AG10803 (cell line): ENCODE measurements at regions not wholly inside any gene's neighbourhood (a gene's known extent, or its start where the extent isn't known, plus 50 kb on each side); places are given as distances from the start of the nearest gene placed in this dataset.

Source experiments
- DNase-seq: peaks from one replicate; pipeline ENCODE4 v3.0.0; 2010; ENCODE audit warnings: low read depth
- H3K4me3 ChIP-seq: 2 replicates; pipeline ENCODE4 v1.5.1; 2011; ENCODE audit warnings: mild to moderate bottlenecking, low read length, control low read depth
- TF ChIP-seq, protein P1 (sequence below): conservative IDR thresholded peaks from 2 replicates; pipeline ENCODE4 v1.5.1; 2011; ENCODE audit warnings: mild to moderate bottlenecking, low read length, control low read depth, inconsistent platforms

DNA sequence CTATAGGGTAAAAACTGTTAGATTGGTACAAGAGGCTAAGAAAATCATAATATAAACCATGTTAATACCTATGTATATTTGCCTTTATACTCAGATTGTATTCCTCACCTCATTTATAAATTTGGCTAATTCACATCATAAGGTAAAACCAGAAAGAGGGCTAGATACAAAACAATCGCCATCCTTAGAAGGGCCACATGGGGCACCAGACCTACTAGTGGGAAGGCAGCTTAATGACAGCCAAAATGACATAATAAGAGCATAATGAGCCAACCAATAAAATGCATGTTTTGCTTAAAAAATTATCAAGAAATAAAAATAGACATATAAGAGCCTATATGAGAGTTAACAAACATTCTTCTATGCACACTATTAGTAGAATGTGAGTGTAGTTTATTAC lies 107.3 kb upstream of the PRDX4 start:
- DNase-seq, result no peak
- TF ChIP-seq, protein P1, sequence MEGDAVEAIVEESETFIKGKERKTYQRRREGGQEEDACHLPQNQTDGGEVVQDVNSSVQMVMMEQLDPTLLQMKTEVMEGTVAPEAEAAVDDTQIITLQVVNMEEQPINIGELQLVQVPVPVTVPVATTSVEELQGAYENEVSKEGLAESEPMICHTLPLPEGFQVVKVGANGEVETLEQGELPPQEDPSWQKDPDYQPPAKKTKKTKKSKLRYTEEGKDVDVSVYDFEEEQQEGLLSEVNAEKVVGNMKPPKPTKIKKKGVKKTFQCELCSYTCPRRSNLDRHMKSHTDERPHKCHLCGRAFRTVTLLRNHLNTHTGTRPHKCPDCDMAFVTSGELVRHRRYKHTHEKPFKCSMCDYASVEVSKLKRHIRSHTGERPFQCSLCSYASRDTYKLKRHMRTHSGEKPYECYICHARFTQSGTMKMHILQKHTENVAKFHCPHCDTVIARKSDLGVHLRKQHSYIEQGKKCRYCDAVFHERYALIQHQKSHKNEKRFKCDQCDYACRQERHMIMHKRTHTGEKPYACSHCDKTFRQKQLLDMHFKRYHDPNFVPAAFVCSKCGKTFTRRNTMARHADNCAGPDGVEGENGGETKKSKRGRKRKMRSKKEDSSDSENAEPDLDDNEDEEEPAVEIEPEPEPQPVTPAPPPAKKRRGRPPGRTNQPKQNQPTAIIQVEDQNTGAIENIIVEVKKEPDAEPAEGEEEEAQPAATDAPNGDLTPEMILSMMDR, result no peak
- H3K4me3 ChIP-seq, result no peak overlapping the region

DNA sequence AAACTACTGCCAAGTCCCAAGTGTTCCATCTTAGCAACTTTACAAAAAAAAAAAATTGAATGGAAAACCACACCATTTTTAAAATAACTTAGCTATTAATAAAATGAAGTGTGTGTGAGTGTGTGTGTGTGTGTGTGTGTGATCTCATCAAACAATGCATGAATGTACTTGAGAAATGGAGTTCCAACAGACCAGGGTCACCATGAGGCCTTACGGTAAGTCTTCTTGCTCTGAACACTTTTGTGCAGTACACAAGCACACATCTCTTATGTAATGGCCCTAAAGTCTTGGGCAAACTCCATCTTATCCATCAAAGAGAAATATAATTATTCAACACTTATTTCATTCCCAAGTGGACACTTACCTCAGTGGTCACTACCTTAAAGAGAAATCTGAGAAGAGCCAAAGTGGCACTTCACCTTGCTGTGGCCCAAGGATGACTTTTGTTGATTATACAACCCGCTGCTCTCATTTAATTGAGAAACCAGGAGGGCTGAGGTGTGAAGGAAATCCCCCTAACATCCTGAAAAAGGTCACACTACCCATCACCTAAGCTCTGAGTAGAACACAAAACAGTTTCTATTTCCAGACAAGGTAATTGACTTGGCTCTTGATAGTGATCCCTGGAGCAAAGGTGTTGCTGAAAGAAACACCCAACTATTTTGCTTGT lies 96.5 kb upstream of the PRDX4 start:
- DNase-seq, result no peak
- TF ChIP-seq, protein P1, result no peak

DNA sequence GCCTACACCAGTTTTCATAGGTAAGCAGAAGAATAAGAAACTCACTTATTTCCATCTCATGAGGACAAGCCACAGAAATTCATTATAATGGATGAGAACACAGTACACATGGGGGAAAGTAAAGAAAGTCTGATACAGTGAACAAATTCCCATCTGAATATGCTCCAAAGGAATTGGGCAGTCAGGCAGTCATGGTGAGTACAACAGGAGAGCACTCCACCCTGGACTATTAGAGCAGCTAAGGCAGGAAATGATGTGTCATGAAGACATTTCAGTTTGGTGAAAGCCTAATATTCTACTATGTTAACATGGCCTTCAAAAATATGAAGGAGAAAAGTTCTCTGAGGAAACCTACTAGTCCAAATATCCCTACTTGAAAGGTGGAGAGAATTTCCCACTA lies 92.0 kb upstream of the PRDX4 start:
- no peak for DNase-seq
- TF ChIP-seq, protein P1, result no peak
- H3K4me3 ChIP-seq, result no peak overlapping the region

More for the DNA sequence above, 96.5 kb upstream of the PRDX4 start:
- H3K4me3 ChIP-seq, result no peak overlapping the region

DNA sequence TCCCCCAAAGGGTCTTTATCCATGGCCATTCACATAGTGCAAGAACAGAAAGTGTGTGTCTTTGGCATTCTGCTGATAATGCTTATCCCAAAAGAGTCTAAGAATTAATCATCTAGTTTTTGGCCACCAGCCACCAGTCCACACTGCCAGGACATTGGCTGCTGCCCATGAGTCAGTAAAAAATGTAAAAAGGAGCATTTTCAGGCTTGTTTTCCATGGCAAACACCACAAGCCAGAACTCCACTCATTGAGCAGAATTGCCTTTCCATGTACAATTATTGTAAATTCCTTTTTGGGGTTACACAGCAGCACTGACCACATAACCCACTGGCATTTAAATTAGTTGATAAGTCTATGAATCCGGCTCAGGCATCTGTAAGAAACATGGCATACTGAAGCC lies 89.2 kb upstream of the PRDX4 start:
- DNase-seq, result no peak
- TF ChIP-seq, protein P1, result no peak
- no peak overlapping the region for H3K4me3 ChIP-seq

DNA sequence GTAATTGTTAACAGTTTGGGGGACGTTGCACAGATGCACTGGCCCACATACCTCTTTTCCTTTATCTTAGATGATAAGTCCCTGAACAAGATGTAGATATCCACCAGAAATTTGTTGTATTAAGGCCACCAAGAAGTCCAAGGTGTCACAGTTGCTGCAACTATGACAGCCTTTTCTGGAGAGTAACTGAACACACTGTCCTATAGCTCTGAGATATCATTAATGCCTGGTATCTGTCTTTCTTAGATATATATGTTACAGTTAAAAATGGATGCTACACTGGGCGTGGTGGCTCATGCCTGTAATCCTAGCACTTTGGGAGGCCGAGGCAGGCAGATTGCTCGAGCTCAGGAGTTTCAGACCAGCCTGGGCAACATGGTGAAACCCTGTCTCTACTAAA lies 77.8 kb upstream of the PRDX4 start:
- TF ChIP-seq, protein P1, result no peak
- DNase-seq, result no peak
- H3K4me3 ChIP-seq, result no peak overlapping the region

DNA sequence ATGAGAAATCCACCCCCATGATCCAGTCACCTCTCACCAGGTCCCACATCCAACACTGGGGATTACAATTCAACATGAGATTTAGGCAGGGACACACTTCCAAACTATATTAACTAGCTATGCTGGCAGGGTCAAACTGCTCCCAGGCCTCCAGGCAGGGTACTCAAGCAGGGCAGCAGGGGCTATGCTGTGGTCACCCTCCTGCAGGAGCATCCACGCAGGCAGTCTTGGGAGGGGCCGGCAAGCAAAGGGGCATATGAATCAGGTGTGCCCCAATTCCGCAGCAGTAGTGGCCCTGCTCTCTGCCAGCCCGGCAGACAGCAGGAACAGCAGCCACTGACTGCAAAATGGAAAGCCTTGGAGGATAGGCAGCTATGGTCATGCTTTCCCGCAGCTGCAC lies 74.6 kb upstream of the PRDX4 start:
- DNase-seq, result no peak
- TF ChIP-seq, protein P1, result no peak
- no peak overlapping the region for H3K4me3 ChIP-seq

DNA sequence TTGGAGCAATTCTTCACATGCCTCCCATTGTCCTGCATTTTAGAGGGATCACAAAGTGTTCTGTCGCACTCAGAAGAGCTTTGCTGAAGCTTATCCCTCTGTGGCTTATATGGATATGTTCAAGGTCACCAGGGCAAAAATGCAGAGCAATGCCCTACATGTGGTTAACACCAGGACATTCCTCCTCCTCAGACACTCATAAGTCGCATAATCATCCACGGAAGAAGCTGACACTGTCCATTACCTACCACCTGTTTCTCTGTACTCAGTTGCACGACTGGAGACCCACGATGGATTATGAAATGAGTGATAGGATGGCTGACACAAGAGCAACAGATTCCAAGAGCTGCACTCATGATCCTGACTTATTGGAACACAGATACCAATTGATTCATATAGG lies 68.7 kb upstream of the PRDX4 start:
- TF ChIP-seq, protein P1, result no peak
- no peak overlapping the region for H3K4me3 ChIP-seq
- DNase-seq, result no peak
